Endodermal cell (in vitro differentiated cells): ENCODE measurements at regions not wholly inside any gene's neighbourhood (a gene's known extent, or its start where the extent isn't known, plus 50 kb on each side); places are given as distances from the start of the nearest gene placed in this dataset.

Source experiments
- DNase-seq: peaks from one replicate; pipeline ENCODE4 v3.0.0-alpha.2; 2017
- H3K27ac ChIP-seq: 2 replicates; pipeline ENCODE4 v1.5.1; 2013; ENCODE audit warnings: mild to moderate bottlenecking, low read depth, low read length, moderate library complexity
- H3K27me3 ChIP-seq: 2 replicates; pipeline ENCODE4 v1.6.1; 2013; ENCODE audit warnings: mild to moderate bottlenecking, low read length, moderate library complexity; ENCODE audit not compliant: insufficient read depth, control insufficient read depth, poor library complexity, severe bottlenecking
- H3K36me3 ChIP-seq: 2 replicates; pipeline ENCODE4 v1.7.0; 2013; ENCODE audit warnings: mild to moderate bottlenecking, low read length, moderate library complexity; ENCODE audit not compliant: control insufficient read depth, insufficient read depth
- H3K4me1 ChIP-seq: one replicate; pipeline ENCODE4 v1.7.0; 2013; ENCODE audit warnings: low read length; ENCODE audit not compliant: control insufficient read depth, insufficient read depth
- H3K4me3 ChIP-seq: 2 replicates; pipeline ENCODE4 v1.5.1; 2013; ENCODE audit warnings: mild to moderate bottlenecking, low read length, moderate library complexity
- H3K9ac ChIP-seq: 2 replicates; pipeline ENCODE4 v1.6.1; 2013; ENCODE audit warnings: mild to moderate bottlenecking, low read length, moderate library complexity; ENCODE audit not compliant: poor library complexity, severe bottlenecking; ENCODE audit errors: extremely low read depth
- H3K9me3 ChIP-seq: 2 replicates; pipeline ENCODE4 v1.6.1; 2013; ENCODE audit warnings: mild to moderate bottlenecking, low read length, moderate library complexity; ENCODE audit not compliant: control insufficient read depth
- H3K27ac Mint-ChIP-seq: 2 replicates; pipeline ENCODE4 v1.8.0; 2020; ENCODE audit warnings: mixed read lengths
- H3K27me3 Mint-ChIP-seq: 2 replicates; pipeline ENCODE4 v1.8.0; 2021; ENCODE audit warnings: mild to moderate bottlenecking, mixed read lengths; ENCODE audit not compliant: insufficient read depth
- H3K36me3 Mint-ChIP-seq: 2 replicates; pipeline ENCODE4 v1.8.0; 2020; ENCODE audit warnings: low read depth, mixed read lengths
- H3K4me1 Mint-ChIP-seq: 2 replicates; pipeline ENCODE4 v1.8.0; 2020; ENCODE audit warnings: mixed read lengths
- H3K4me3 Mint-ChIP-seq: 2 replicates; pipeline ENCODE4 v1.8.0; 2020; ENCODE audit warnings: mild to moderate bottlenecking, moderate library complexity, mixed read lengths
- H3K9me3 Mint-ChIP-seq: 2 replicates; pipeline ENCODE4 v1.8.0; 2020; ENCODE audit warnings: mild to moderate bottlenecking, mixed read lengths
- CTCF ChIP-seq: fragments of 200-600 bp; sonication (generic); conservative IDR thresholded peaks from 2 replicates; pipeline ENCODE4 v1.5.0; 2021; ENCODE audit warnings: antibody characterized with exemption, mild to moderate bottlenecking
- WGBS, 2 experiments: methylation state at CpG; one replicate each; pipeline versions ENCODE4 v1.1.5 to v1.1.7; 2013; ENCODE audit warnings: missing lambda C conversion rate in 2 of 2, mixed read lengths in 1 of 2; ENCODE audit not compliant: insufficient coverage in 1 of 2, insufficient read length in 1 of 2; 5-methylcytosine and 5-hydroxymethylcytosine counted together

GRCh38 chr12:130018614-130019013 is 114.8 kb upstream of the TMEM132D start:
- Mint-ChIP-seq H3K9me3 (peaks cover 5% of the 10 kb centered on the region), H3K4me1 (peaks cover 11% of the 10 kb centered on the region), H3K27me3 (peaks cover 60% of the 10 kb centered on the region), H3K36me3 (no peaks in the 10 kb centered on the region), H3K27ac (no peak overlapping the region), H3K4me3 (no peak overlapping the region)
- H3K27ac ChIP-seq: no peak overlapping the region
- peak; percentile 31 for DNase-seq
- WGBS, 2 experiments: 91 to 93% methylated on average over 10 to 11 of the region's 11 CpGs
- no peaks in the 10 kb centered on the region for H3K36me3 ChIP-seq
- no peak overlapping the region for H3K9ac ChIP-seq
- TF ChIP-seq CTCF: no peak
- H3K4me1 ChIP-seq: no peaks in the 10 kb centered on the region
- H3K9me3 ChIP-seq: no peaks in the 10 kb centered on the region
- peaks cover 32% of the 10 kb centered on the region for H3K27me3 ChIP-seq
- no peak overlapping the region for H3K4me3 ChIP-seq

- Mint-ChIP-seq H3K9me3 (peaks cover 5% of the 10 kb centered on the region), H3K4me3 (no peak overlapping the region), H3K4me1 (peaks cover 5% of the 10 kb centered on the region), H3K27me3 (peaks cover 76% of the 10 kb centered on the region), H3K36me3 (no peaks in the 10 kb centered on the region), H3K27ac (no peak overlapping the region)
- H3K9ac ChIP-seq: no peak overlapping the region
- H3K36me3 ChIP-seq: no peaks in the 10 kb centered on the region
- TF ChIP-seq CTCF: peak; percentile 87
- no peak overlapping the region for H3K4me3 ChIP-seq
- 65 to 79% methylated on average over 11 to 14 of the region's 15 CpGs for WGBS, 2 experiments
- peak; percentile 92 for DNase-seq
- no peaks in the 10 kb centered on the region for H3K4me1 ChIP-seq
- no peaks in the 10 kb centered on the region for H3K9me3 ChIP-seq
- H3K27me3 ChIP-seq: peaks cover 56% of the 10 kb centered on the region
- H3K27ac ChIP-seq: no peak overlapping the region
Measured at GRCh38 chr12:130026608-130027176, 122.9 kb upstream of the TMEM132D start.

GRCh38 chr12:130027798-130028197 is 124.0 kb upstream of the TMEM132D start:
- Histone ChIP-seq H3K9me3 (no peaks in the 10 kb centered on the region), H3K9ac (no peak overlapping the region), H3K27me3 (peaks cover 67% of the 10 kb centered on the region), H3K4me3 (no peak overlapping the region), H3K36me3 (no peaks in the 10 kb centered on the region), H3K4me1 (no peaks in the 10 kb centered on the region), H3K27ac (no peak overlapping the region)
- no peak for TF ChIP-seq CTCF
- H3K4me1 Mint-ChIP-seq: peaks cover 5% of the 10 kb centered on the region
- H3K36me3 Mint-ChIP-seq: no peaks in the 10 kb centered on the region
- no peak overlapping the region for H3K4me3 Mint-ChIP-seq
- WGBS, 2 experiments: 91% methylated on average over 1 of the region's 1 CpG; no CpG with 5 or more reads in 1 of the 2 experiments
- H3K9me3 Mint-ChIP-seq: peaks cover 5% of the 10 kb centered on the region
- no peak for DNase-seq
- peaks cover 83% of the 10 kb centered on the region for H3K27me3 Mint-ChIP-seq
- no peak overlapping the region for H3K27ac Mint-ChIP-seq
